Activated B cell treated with CpG ODN at 0.5 μM for 24 hours (primary cell): ENCODE measurements at regions not wholly inside any gene's neighbourhood (a gene's known extent, or its start where the extent isn't known, plus 50 kb on each side); places are given as distances from the start of the nearest gene placed in this dataset.

Source experiments
- ATAC-seq: fragments of 200-7000 bp; cut with Tn5 transposase; one replicate; pipeline ENCODE4 v1.10.0; 2021; ENCODE audit warnings: low read depth, mild to moderate bottlenecking, moderate library complexity
- CTCF ChIA-PET: fragments of 350-600 bp; sonication (Branson Sonifier 250); formaldehyde crosslinking; loops from one replicate; lab custom pipeline; 2021; ENCODE audit warnings: antibody characterized with exemption; lab: Charles Lee
- POLR2A ChIA-PET: fragments of 350-600 bp; sonication (Branson Sonifier 250); formaldehyde crosslinking; loops from one replicate; lab custom pipeline; 2021; ENCODE audit warnings: antibody characterized with exemption; lab: Charles Lee
- DNase-seq: peaks from one replicate; pipeline ENCODE4 v3.0.0; 2022
- H3K27ac Mint-ChIP-seq: one replicate; pipeline ENCODE4 v1.8.0; 2020; ENCODE audit warnings: mixed read lengths
- H3K27me3 Mint-ChIP-seq: one replicate; pipeline ENCODE4 v1.8.0; 2021; ENCODE audit warnings: mixed read lengths
- H3K36me3 Mint-ChIP-seq: one replicate; pipeline ENCODE4 v1.8.0; 2021; ENCODE audit warnings: low read depth, mixed read lengths
- H3K4me1 Mint-ChIP-seq: one replicate; pipeline ENCODE4 v1.8.0; 2021; ENCODE audit warnings: mixed read lengths
- H3K4me3 Mint-ChIP-seq: one replicate; pipeline ENCODE4 v1.8.0; 2020; ENCODE audit warnings: mild to moderate bottlenecking, mixed read lengths
- H3K9me3 Mint-ChIP-seq: one replicate; pipeline ENCODE4 v1.8.0; 2020; ENCODE audit warnings: mixed read lengths
- CTCF ChIP-seq: fragments of 200-600 bp; IDR thresholded peaks from one replicate; pipeline ENCODE4 v1.8.0; 2022; ENCODE audit warnings: antibody characterized with exemption, mild to moderate bottlenecking
- intact Hi-C: fragments of 100-400 bp; cut with micrococcal nuclease; formaldehyde crosslinking; loops from one replicate; pipeline ENCODE4 v1.15.1; 2024

- Mint-ChIP-seq H3K27ac (no peak overlapping the region), H3K4me1 (no peaks in the 10 kb centered on the region), H3K36me3 (no peaks in the 10 kb centered on the region), H3K4me3 (no peak overlapping the region), H3K9me3 (no peaks in the 10 kb centered on the region), H3K27me3 (no peaks in the 10 kb centered on the region)
- DNase-seq = no peak
- intact Hi-C loops = no loop called here
- POLR2A ChIA-PET = no interaction called here
- ATAC-seq = no peak
- no peak for TF ChIP-seq CTCF
- CTCF ChIA-PET = no interaction called here
These were observed 464.0 kb downstream of the BRD1 start for GRCh38 chr22:49363526-49364230.

DNA sequence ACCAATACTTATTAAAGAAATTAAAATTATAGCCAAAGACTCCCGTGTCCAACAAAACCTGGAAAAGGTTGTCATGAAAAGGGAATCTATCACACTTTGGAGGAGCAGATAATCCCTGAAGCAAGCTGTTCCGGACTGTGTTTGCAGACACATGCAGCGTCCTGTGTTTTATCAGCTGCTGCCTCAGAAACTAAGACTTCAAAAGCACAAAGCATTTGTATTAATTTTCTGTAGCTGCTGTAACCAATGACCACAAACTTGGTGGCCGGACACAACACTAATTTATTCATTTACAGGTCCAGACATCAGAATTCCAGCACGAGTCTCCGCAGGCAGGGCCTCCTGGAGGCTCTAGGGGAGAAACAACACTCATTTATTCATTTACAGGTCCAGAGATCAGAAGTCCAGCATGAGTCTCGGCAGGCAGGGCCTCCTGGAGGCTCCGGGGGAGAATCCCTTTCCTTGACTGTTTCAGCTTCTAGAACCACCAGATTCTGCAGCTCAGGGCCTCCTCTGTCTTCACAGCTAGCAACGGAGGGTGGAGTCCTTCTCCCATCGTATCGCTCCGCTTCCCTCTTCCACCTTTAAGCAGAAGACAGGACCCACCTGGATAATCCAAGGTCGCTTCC lies 465.3 kb downstream of the BRD1 start:
- no peaks in the 10 kb centered on the region for H3K4me1 Mint-ChIP-seq
- no peak overlapping the region for H3K27ac Mint-ChIP-seq
- no peak for TF ChIP-seq CTCF
- intact Hi-C loops = no loop called here
- ChIA-PET CTCF (no interaction called here), POLR2A (no interaction called here)
- no peak for ATAC-seq
- no peak overlapping the region for H3K4me3 Mint-ChIP-seq
- no peaks in the 10 kb centered on the region for H3K36me3 Mint-ChIP-seq
- no peaks in the 10 kb centered on the region for H3K9me3 Mint-ChIP-seq
- peaks cover 2% of the 10 kb centered on the region for H3K27me3 Mint-ChIP-seq
- no peak for DNase-seq

GRCh38 chr22:49361164-49361563 lies 466.5 kb downstream of the BRD1 start:
- ATAC-seq (no peak), DNase-seq (no peak)
- TF ChIP-seq CTCF = no peak
- Mint-ChIP-seq H3K27me3 (peaks cover 2% of the 10 kb centered on the region), H3K9me3 (no peaks in the 10 kb centered on the region), H3K36me3 (no peaks in the 10 kb centered on the region), H3K4me1 (no peaks in the 10 kb centered on the region), H3K4me3 (no peak overlapping the region), H3K27ac (no peak overlapping the region)
- ChIA-PET POLR2A (no interaction called here), CTCF (no interaction called here)
- intact Hi-C loops = no loop called here

- Mint-ChIP-seq H3K4me1 (no peaks in the 10 kb centered on the region), H3K4me3 (no peak overlapping the region), H3K27me3 (peaks cover 2% of the 10 kb centered on the region), H3K36me3 (no peaks in the 10 kb centered on the region), H3K27ac (no peak overlapping the region), H3K9me3 (no peaks in the 10 kb centered on the region)
- ATAC-seq = no peak
- CTCF ChIA-PET = no interaction called here
- no peak for DNase-seq
- POLR2A ChIA-PET = no interaction called here
- intact Hi-C loops = no loop called here
- TF ChIP-seq CTCF = no peak
These were observed 466.9 kb downstream of the BRD1 start for GRCh38 chr22:49360746-49361145.

GRCh38 chr22:49359076-49359475 lies 468.6 kb downstream of the BRD1 start:
- H3K9me3 Mint-ChIP-seq = no peaks in the 10 kb centered on the region
- ChIA-PET POLR2A (no interaction called here), CTCF (no interaction called here)
- no peaks in the 10 kb centered on the region for H3K4me1 Mint-ChIP-seq
- H3K36me3 Mint-ChIP-seq = no peaks in the 10 kb centered on the region
- H3K27me3 Mint-ChIP-seq = peaks cover 12% of the 10 kb centered on the region
- DNase-seq = no peak
- no peak for TF ChIP-seq CTCF
- no peak overlapping the region for H3K4me3 Mint-ChIP-seq
- intact Hi-C loops = no loop called here
- no peak overlapping the region for H3K27ac Mint-ChIP-seq
- no peak for ATAC-seq
